Stimulated activated CD4-positive, alpha-beta T cell treated with anti-CD3 and anti-CD28 coated beads, TNF-alpha, amount 100 ng/mL, for 4 hours (primary cell): ENCODE measurements at regions not wholly inside any gene's neighbourhood (a gene's known extent, or its start where the extent isn't known, plus 50 kb on each side); places are given as distances from the start of the nearest gene placed in this dataset.
"Not testable (repeated sequence)": the region's sequence is repeated elsewhere in the genome, so short reads cannot be mapped to it uniquely, and the experiment has no call there.

Experiments
- DNase-seq, 3 experiments: peaks; one replicate each; pipeline ENCODE4 v3.0.0-alpha.2; 2020; ENCODE audit warnings: low read depth in 3 of 3

- no peak for DNase-seq
Observed at GRCh38 chr2:185507719-185508118, 230.9 kb upstream of the FSIP2 start.

GRCh38 chr2:185510060-185510459 lies 228.5 kb upstream of the FSIP2 start:
- no peak for DNase-seq

GRCh38 chr2:185511925-185512324 lies 226.7 kb upstream of the FSIP2 start:
- no peak for DNase-seq

- no peak for DNase-seq
Observed at GRCh38 chr2:185522472-185522871, 216.1 kb upstream of the FSIP2 start.

- not testable (repeated sequence) for DNase-seq
Observed at GRCh38 chr2:185524242-185524641, 214.4 kb upstream of the FSIP2 start.

GRCh38 chr2:185526161-185526560 lies 212.4 kb upstream of the FSIP2 start:
- DNase-seq: no peak

GRCh38 chr2:185531721-185532120 lies 206.9 kb upstream of the FSIP2 start:
- no peak for DNase-seq

GRCh38 chr2:185537689-185538088 lies 200.9 kb upstream of the FSIP2 start:
- DNase-seq: no peak

GRCh38 chr2:185567196-185567595 lies 171.4 kb upstream of the FSIP2 start:
- DNase-seq: no peak

GRCh38 chr2:185567940-185568339 lies 170.7 kb upstream of the FSIP2 start:
- no peak for DNase-seq

GRCh38 chr2:185578322-185578721 lies 160.3 kb upstream of the FSIP2 start:
- no peak for DNase-seq

GRCh38 chr2:185583058-185583816 lies 155.4 kb upstream of the FSIP2 start:
- no peak for DNase-seq

GRCh38 chr2:185585165-185585564 lies 153.4 kb upstream of the FSIP2 start:
- not testable (repeated sequence) for DNase-seq

- not testable (repeated sequence) for DNase-seq
Observed at GRCh38 chr2:185591276-185591675, 147.3 kb upstream of the FSIP2 start.

GRCh38 chr2:185607945-185608344 lies 130.7 kb upstream of the FSIP2 start:
- DNase-seq: no peak

GRCh38 chr2:185608799-185609198 lies 129.8 kb upstream of the FSIP2 start:
- DNase-seq: no peak

GRCh38 chr2:185610301-185610700 lies 128.3 kb upstream of the FSIP2 start:
- DNase-seq: no peak

- DNase-seq: no peak
Observed at GRCh38 chr2:185618625-185619024, 120.0 kb upstream of the FSIP2 start.

- no peak for DNase-seq
Observed at GRCh38 chr2:185625604-185626003, 113.0 kb upstream of the FSIP2 start.

GRCh38 chr2:185628985-185629384 lies 109.6 kb upstream of the FSIP2 start:
- DNase-seq: no peak

- DNase-seq: no peak
Observed at GRCh38 chr2:185633621-185634020, 105.0 kb upstream of the FSIP2 start.

- DNase-seq: no peak
Observed at GRCh38 chr2:185638771-185639170, 99.8 kb upstream of the FSIP2 start.

- no peak for DNase-seq
Observed at GRCh38 chr2:185640588-185640987, 98.0 kb upstream of the FSIP2 start.

GRCh38 chr2:185643434-185643833 lies 95.2 kb upstream of the FSIP2 start:
- DNase-seq: no peak
